ENCODE measurements at regions not wholly inside any gene's neighbourhood (a gene's known extent, or its start where the extent isn't known, plus 50 kb on each side); places are given as distances from the start of the nearest gene placed in this dataset.

GRCh38 chr2:7906431-7906830, 775.4 kb upstream of the ID2 start:
- no peak for DNase-seq

- no peak for DNase-seq
Observed at GRCh38 chr2:7907041-7907440, 774.8 kb upstream of the ID2 start.

- no peak for DNase-seq
Observed at GRCh38 chr2:7910752-7911151, 771.1 kb upstream of the ID2 start.

GRCh38 chr2:7911196-7911595, 770.7 kb upstream of the ID2 start:
- DNase-seq: no peak

- no peak for DNase-seq
Observed at GRCh38 chr2:7913974-7914373, 767.9 kb upstream of the ID2 start.

- no peak for DNase-seq
Observed at GRCh38 chr2:7915302-7916091, 766.4 kb upstream of the ID2 start.

GRCh38 chr2:7916670-7917069, 765.2 kb upstream of the ID2 start:
- no peak for DNase-seq

- DNase-seq: no peak
Observed at GRCh38 chr2:7919510-7919909, 762.3 kb upstream of the ID2 start.

GRCh38 chr2:7924023-7924762, 757.7 kb upstream of the ID2 start:
- no peak for DNase-seq

- DNase-seq: no peak
Observed at GRCh38 chr2:7925506-7925905, 756.4 kb upstream of the ID2 start.

- no peak for DNase-seq
Observed at GRCh38 chr2:7927691-7928090, 754.2 kb upstream of the ID2 start.

- no peak for DNase-seq
Observed at GRCh38 chr2:7929281-7929680, 752.6 kb upstream of the ID2 start.

GRCh38 chr2:7930800-7931635, 750.8 kb upstream of the ID2 start:
- no peak for DNase-seq

- DNase-seq: no peak
Observed at GRCh38 chr2:7931808-7932207, 750.0 kb upstream of the ID2 start.

GRCh38 chr2:7933672-7934071, 748.2 kb upstream of the ID2 start:
- no peak for DNase-seq

- no peak for DNase-seq
Observed at GRCh38 chr2:7934476-7934875, 747.4 kb upstream of the ID2 start.

GRCh38 chr2:7937082-7937481, 744.8 kb upstream of the ID2 start:
- no peak for DNase-seq

GRCh38 chr2:7940723-7941122, 741.1 kb upstream of the ID2 start:
- no peak for DNase-seq

GRCh38 chr2:7943446-7943845, 738.4 kb upstream of the ID2 start:
- no peak for DNase-seq

- DNase-seq: no peak
Observed at GRCh38 chr2:7945026-7945425, 736.8 kb upstream of the ID2 start.

GRCh38 chr2:7950035-7950612, 731.7 kb upstream of the ID2 start:
- no peak for DNase-seq

GRCh38 chr2:7951001-7951400, 730.9 kb upstream of the ID2 start:
- no peak for DNase-seq

GRCh38 chr2:7951490-7951889, 730.4 kb upstream of the ID2 start:
- DNase-seq: no peak

All from activated T-cell treated with anti-CD3 and anti-CD28 coated beads, Interleukin-2, amount 50 U/mL, for 1 hour (primary cell).